Tibial nerve (tissue), 3 donors: ENCODE measurements at regions not wholly inside any gene's neighbourhood (a gene's known extent, or its start where the extent isn't known, plus 50 kb on each side); places are given as distances from the start of the nearest gene placed in this dataset.

ENCODE experiments used
- CTCF ChIP-seq, 5 experiments: fragments of 200-600 bp in 3 of 5; fragments of 450-650 bp in 2 of 5; sonication (generic) in 3 of 5; IDR thresholded peaks; one replicate each; pipeline ENCODE4 v1.5.1; 2016 to 2019; ENCODE audit warnings: antibody characterized with exemption in 5 of 5, mild to moderate bottlenecking in 3 of 5, moderate library complexity in 2 of 5
- POLR2A ChIP-seq, 2 donors: fragments of 450-650 bp; IDR thresholded peaks; one replicate each; pipeline ENCODE4 v1.6.1; 2017; ENCODE audit warnings: antibody characterized with exemption in 2 of 2, mild to moderate bottlenecking in 2 of 2, moderate library complexity in 2 of 2

DNA sequence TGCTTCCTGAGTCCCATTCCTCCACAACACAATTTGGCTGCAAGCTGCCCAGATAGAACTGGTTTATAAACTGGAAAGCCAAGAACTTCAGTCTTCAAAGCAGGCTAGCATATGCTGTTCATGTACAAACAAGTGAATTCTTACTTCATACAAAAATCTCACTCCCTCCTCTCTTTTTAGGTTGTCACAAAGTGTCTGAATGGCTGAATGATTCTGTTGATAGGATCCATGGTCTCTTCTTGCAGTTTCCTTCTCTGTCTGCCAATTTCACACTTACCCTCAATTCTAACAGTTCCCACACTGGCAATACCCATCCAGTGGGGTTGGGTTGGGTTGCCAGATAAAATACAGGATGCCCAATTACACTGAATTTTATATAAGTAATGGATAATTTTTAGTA is 363.5 kb downstream of the DEPDC1B start:
- TF ChIP-seq CTCF (IDR thresholded peaks at IDR 0.05) (no peak), POLR2A (IDR thresholded peaks at IDR 0.05) (no peak)
